ENCODE measurements at regions not wholly inside any gene's neighbourhood (a gene's known extent, or its start where the extent isn't known, plus 50 kb on each side); places are given as distances from the start of the nearest gene placed in this dataset.

DNA sequence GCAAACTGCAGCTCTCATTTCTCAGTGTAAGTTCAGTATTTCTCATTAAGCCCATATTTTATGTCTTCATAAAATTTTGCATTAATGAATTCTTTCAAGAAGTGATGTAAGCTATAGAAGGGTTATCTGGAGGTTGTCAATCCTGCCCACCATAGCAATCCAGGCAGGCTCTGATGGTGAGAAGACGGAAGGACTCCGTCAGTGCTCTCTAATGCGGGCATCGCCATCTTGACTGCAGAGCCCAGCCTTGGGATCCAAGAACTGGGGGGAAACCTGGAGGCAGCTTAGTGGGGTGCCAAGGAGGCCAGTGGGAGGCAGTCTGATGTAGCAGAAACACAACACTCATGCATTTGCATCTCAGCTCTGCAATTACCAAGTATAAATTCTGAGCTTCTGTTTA lies 707.4 kb upstream of the NRP1 start:
- H3K9me3 Mint-ChIP-seq = no peaks in the 10 kb centered on the region; a peak in 1 of 5 replicates
- H3K4me1 Mint-ChIP-seq = peaks cover 3 to 5% of the 10 kb centered on the region in 2 experiments; a peak in 2 of 4 replicates
- H2AFZ ChIP-seq (ENCODE audit: low read length) = no peak overlapping the region
- H3K79me1 ChIP-seq (ENCODE audit: insufficient read depth, low read depth, low read length, poor library complexity, severe bottlenecking) = no peaks in the 10 kb centered on the region
- H2BK120ac ChIP-seq (ENCODE audit: low read depth, low read length, poor library complexity, severe bottlenecking) = no peak overlapping the region
- H3K27me3 Mint-ChIP-seq (ENCODE audit: low read depth) = no peaks in the 10 kb centered on the region
- WGBS (ENCODE audit: extremely low coverage, insufficient read length, low lambda C conversion rate) = no CpG with 5 or more reads among the region's 4 CpGs
- no peak overlapping the region for H4K5ac ChIP-seq (ENCODE audit: insufficient read length, low read depth, low read length)
- H3K4me3 Mint-ChIP-seq = no peak overlapping the region
- H4K8ac ChIP-seq (replicated peaks; ENCODE audit: insufficient read length, low read depth, low read length) = no peak overlapping the region
- H3K23ac ChIP-seq (ENCODE audit: insufficient read length, low read depth, low read length) = no peak overlapping the region
- no peaks in the 10 kb centered on the region for H3K9me3 ChIP-seq (ENCODE audit: control insufficient read depth, low read depth, low read length)
- no peak overlapping the region for H4K91ac ChIP-seq (ENCODE audit: insufficient read length, low read depth, low read length)
- no peak overlapping the region for H2BK20ac ChIP-seq (ENCODE audit: low read depth, low read length, poor library complexity, severe bottlenecking)
- no peak overlapping the region for H2BK12ac ChIP-seq (ENCODE audit: insufficient read length, low read depth, low read length)
- no peaks in the 10 kb centered on the region for H4K20me1 ChIP-seq (ENCODE audit: control insufficient read depth, insufficient read depth, insufficient read length)
- H3K27ac Mint-ChIP-seq = peak overlapping the region in 1 of 3 experiments; percentile 22; a peak in 1 of 7 replicates
- H2BK15ac ChIP-seq (ENCODE audit: low read depth, low read length) = no peak overlapping the region
- no peak overlapping the region for H3K56ac ChIP-seq (ENCODE audit: insufficient read length, low read depth, low read length)
- H3K4me2 ChIP-seq (ENCODE audit: insufficient read depth, insufficient read length, low read length) = no peak overlapping the region
- H3T11ph ChIP-seq (ENCODE audit: low read length) = no peak overlapping the region
- H2BK5ac ChIP-seq (ENCODE audit: insufficient read length, low read length) = no peak overlapping the region
- no peak overlapping the region for H3K18ac ChIP-seq (ENCODE audit: insufficient read length, low read depth, low read length)
- H3K27me3 ChIP-seq (ENCODE audit: insufficient read depth, low read length) = no peaks in the 10 kb centered on the region
- no peak for DNase-seq
- no peaks in the 10 kb centered on the region for H3K79me2 ChIP-seq (ENCODE audit: insufficient read depth, low read length)
- no peaks in the 10 kb centered on the region for H3K4me1 ChIP-seq (ENCODE audit: insufficient read depth, low read length)
- H3K4ac ChIP-seq (ENCODE audit: low read depth, low read length) = no peak overlapping the region
- no peaks in the 10 kb centered on the region for H3K36me3 Mint-ChIP-seq (ENCODE audit: insufficient read depth in 1 of 3, low read depth in 3 of 3)
- no peak overlapping the region for H3K27ac ChIP-seq (ENCODE audit: insufficient read length, low read depth, low read length)
- no peak overlapping the region for H2AK5ac ChIP-seq (ENCODE audit: insufficient read length, low read length)
- no peaks in the 10 kb centered on the region for H3K23me2 ChIP-seq (ENCODE audit: insufficient read length, low read depth, low read length, poor library complexity, severe bottlenecking)
- no peak for TF ChIP-seq CTCF (conservative IDR thresholded peaks at IDR 0.05)
- H3K14ac ChIP-seq (ENCODE audit: insufficient read depth, low read length) = no peak overlapping the region
- no peak overlapping the region for H3K9ac ChIP-seq (ENCODE audit: extremely low read depth, insufficient read length, low read length)

Measured in H9 (cell line).